ENCODE measurements at regions not wholly inside any gene's neighbourhood (a gene's known extent, or its start where the extent isn't known, plus 50 kb on each side); places are given as distances from the start of the nearest gene placed in this dataset.

DNA sequence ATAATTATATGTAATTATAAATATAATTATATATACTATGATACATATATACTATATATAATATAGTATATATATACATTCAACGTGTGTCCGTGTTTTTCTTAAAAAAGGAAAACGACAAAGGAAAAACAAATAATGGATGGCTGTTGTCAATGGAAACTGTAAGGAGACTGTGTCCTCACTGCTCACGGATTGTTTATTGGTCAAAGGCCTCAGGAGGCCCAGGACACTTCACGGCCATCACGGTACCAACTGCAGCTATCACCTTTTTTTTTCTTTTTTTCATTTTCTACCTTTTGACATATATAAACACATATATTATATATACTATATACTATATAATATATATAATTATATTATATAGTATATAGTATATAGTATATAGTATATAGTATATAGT, 113.4 kb downstream of the SPTSSA start:
- no peak for TF ChIP-seq POLR2A (IDR thresholded peaks at IDR 0.05; ENCODE audit: low read length)
- no peak for TF ChIP-seq GATA1 (IDR thresholded peaks at IDR 0.05; ENCODE audit: low read depth, low read length)
